MCF 10A (cell line): ENCODE measurements at regions not wholly inside any gene's neighbourhood (a gene's known extent, or its start where the extent isn't known, plus 50 kb on each side); places are given as distances from the start of the nearest gene placed in this dataset.

Source experiments
- BruUV-seq: library from RNA; stranded (reverse); fragments of 400-500 nt; replicated peaks from 2 replicates; lab custom pipeline; 2021; lab: Mats Ljungman, UMichigan
- CTCF ChIA-PET: fragments of 300-600 bp; sonication (Branson Sonifier 250); formaldehyde crosslinking; extraction: SDS; loops from one replicate; lab custom pipeline; 2021; ENCODE audit warnings: antibody characterized with exemption, inconsistent platforms; lab: Yijun Ruan, JAX
- POLR2A ChIA-PET: fragments of 300-600, 350-650 bp; sonication (Branson Sonifier 250); formaldehyde crosslinking; extraction: SDS; loops from one replicate; lab custom pipeline; 2020; ENCODE audit warnings: antibody characterized with exemption, inconsistent platforms; lab: Yijun Ruan, JAX
- DNase-seq: peaks from one replicate; pipeline ENCODE4 v3.0.0-alpha.2; 2018; ENCODE audit not compliant: unreplicated experiment
- H3K27ac Mint-ChIP-seq: one replicate; pipeline ENCODE4 v1.8.0; 2022; ENCODE audit warnings: mild to moderate bottlenecking, low read depth, mixed read lengths; ENCODE audit not compliant: unreplicated experiment
- H3K27me3 Mint-ChIP-seq: one replicate; pipeline ENCODE4 v1.8.0; 2022; ENCODE audit warnings: mixed read lengths; ENCODE audit not compliant: insufficient read depth, unreplicated experiment
- H3K36me3 Mint-ChIP-seq: one replicate; pipeline ENCODE4 v1.8.0; 2022; ENCODE audit warnings: mild to moderate bottlenecking, moderate library complexity, mixed read lengths; ENCODE audit not compliant: insufficient read depth, unreplicated experiment
- H3K4me1 Mint-ChIP-seq: one replicate; pipeline ENCODE4 v1.8.0; 2022; ENCODE audit warnings: mixed read lengths; ENCODE audit not compliant: insufficient read depth, unreplicated experiment
- H3K4me3 Mint-ChIP-seq: one replicate; pipeline ENCODE4 v1.8.0; 2022; ENCODE audit warnings: mild to moderate bottlenecking, moderate library complexity, mixed read lengths; ENCODE audit not compliant: unreplicated experiment
- H3K9me3 Mint-ChIP-seq: one replicate; pipeline ENCODE4 v1.8.0; 2022; ENCODE audit warnings: mixed read lengths; ENCODE audit not compliant: unreplicated experiment
- intact Hi-C: fragments of 100-400 bp; cut with micrococcal nuclease; formaldehyde crosslinking; loops from 2 replicates; pipeline ENCODE4 v1.14.1; 2022
- TF ChIP-seq, protein P1 (sequence below): fragments of 200-600 bp; IDR thresholded peaks from one replicate; pipeline ENCODE4 v1.8.0; 2022; ENCODE audit warnings: antibody characterized with exemption, mild to moderate bottlenecking; ENCODE audit not compliant: unreplicated experiment

DNA sequence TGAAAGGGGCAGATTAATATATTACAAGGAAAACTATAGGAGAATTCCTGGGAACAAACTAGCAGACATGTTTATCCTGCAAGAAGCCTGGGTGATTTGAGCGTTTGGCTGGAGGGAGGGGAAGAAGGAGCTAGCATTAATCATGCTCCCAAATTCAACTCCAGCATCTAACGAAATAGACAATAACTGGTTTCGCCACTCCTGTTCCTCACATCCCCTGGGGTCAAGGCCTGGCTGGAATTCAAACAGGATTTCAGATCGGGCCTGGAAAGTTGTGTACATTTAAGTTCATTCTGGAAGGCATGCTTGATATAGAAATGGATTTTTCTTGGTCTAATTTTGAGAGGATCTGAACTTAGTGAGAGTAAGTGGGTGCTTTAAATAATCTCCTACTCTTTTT is 126.1 kb upstream of the CTAGE1 start:
- ChIA-PET POLR2A (interaction anchor here (0.7 to 1.4 kb wide), 3 partner anchors 182 to 373 kb away, joined by 3 to 6 read pairs (median 4); no protein-coding TSS in a partner anchor), CTCF (interaction anchor here (1.0 kb wide), 1 partner anchor 9 kb away, joined by 3 read pairs; no protein-coding TSS in a partner anchor)
- BruUV-seq, result no TSS peak
- H3K27me3 Mint-ChIP-seq, result no peaks in the 10 kb centered on the region
- H3K4me1 Mint-ChIP-seq, result peaks cover 32% of the 10 kb centered on the region
- H3K4me3 Mint-ChIP-seq, result no peak overlapping the region
- H3K9me3 Mint-ChIP-seq, result no peaks in the 10 kb centered on the region
- TF ChIP-seq, protein P1, sequence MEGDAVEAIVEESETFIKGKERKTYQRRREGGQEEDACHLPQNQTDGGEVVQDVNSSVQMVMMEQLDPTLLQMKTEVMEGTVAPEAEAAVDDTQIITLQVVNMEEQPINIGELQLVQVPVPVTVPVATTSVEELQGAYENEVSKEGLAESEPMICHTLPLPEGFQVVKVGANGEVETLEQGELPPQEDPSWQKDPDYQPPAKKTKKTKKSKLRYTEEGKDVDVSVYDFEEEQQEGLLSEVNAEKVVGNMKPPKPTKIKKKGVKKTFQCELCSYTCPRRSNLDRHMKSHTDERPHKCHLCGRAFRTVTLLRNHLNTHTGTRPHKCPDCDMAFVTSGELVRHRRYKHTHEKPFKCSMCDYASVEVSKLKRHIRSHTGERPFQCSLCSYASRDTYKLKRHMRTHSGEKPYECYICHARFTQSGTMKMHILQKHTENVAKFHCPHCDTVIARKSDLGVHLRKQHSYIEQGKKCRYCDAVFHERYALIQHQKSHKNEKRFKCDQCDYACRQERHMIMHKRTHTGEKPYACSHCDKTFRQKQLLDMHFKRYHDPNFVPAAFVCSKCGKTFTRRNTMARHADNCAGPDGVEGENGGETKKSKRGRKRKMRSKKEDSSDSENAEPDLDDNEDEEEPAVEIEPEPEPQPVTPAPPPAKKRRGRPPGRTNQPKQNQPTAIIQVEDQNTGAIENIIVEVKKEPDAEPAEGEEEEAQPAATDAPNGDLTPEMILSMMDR, result no peak
- intact Hi-C loops, result no loop called here
- no peak overlapping the region for H3K27ac Mint-ChIP-seq
- H3K36me3 Mint-ChIP-seq, result no peaks in the 10 kb centered on the region
- peak; percentile 76 for DNase-seq

DNA sequence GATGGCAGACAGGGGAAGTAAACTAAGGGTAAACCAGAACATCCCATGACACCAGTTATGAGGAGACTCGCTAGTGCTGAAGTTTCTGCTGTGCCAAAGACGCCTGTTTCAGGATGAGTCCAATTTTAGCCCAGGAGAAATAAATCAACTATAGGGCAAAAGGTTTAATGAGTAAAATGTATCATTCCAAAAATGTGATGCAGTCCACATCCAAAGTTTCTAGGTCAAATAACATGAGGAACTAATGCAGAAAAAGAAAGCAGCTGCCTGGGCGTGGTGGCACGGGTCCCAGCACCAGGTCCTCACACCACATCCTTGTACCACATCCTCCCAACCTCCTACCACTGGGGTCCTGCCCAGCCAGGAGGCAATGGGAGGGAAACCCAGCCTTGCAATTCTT is 126.9 kb upstream of the CTAGE1 start:
- ChIA-PET CTCF (interaction anchor here (1.0 kb wide), 1 partner anchor 8 kb away, joined by 3 read pairs; no protein-coding TSS in a partner anchor), POLR2A (interaction anchor here (0.6 kb wide), 1 partner anchor 41 kb away, joined by 3 read pairs; no protein-coding TSS in a partner anchor)
- DNase-seq, result no peak
- Mint-ChIP-seq H3K4me3 (no peak overlapping the region), H3K27ac (no peak overlapping the region), H3K4me1 (peaks cover 32% of the 10 kb centered on the region), H3K36me3 (no peaks in the 10 kb centered on the region), H3K27me3 (no peaks in the 10 kb centered on the region), H3K9me3 (no peaks in the 10 kb centered on the region)
- no TSS peak for BruUV-seq
- intact Hi-C loops, result no loop called here
- TF ChIP-seq, protein P1, result no peak

DNA sequence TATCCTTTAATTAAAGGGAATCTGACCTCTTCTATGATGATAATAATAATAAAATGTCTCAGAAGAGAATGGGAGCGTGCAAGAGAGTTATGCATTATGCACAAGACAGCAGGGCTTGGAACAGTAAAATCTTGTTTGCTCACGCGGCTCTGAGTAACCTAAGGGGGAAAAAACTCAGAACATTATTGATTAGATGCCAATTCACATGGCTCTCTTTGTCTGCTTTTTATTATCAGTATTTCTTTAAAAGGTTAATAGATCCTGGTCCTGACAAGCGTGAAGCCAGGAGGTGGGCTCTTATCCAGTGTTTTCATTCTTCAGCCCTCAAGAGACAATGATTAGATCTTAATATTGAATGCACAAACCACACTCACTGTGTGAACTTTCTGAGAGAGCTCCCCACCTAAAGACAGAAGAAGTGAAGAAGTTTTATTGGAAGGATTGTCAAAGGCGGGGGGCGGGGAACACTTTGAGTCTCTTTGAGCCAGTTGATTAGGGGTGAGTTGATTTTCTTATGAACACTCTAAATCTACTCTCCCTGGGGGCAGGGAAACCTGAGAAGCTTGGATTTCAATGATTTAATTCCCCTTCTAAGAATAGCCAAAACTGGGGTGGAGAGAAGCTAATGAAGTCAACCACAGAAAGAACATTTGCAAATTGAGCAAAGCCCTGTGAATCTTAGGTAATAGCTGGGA is 127.5 kb upstream of the CTAGE1 start:
- Mint-ChIP-seq H3K27ac (no peak overlapping the region), H3K9me3 (no peaks in the 10 kb centered on the region), H3K4me1 (peaks cover 32% of the 10 kb centered on the region), H3K27me3 (no peaks in the 10 kb centered on the region), H3K4me3 (no peak overlapping the region), H3K36me3 (no peaks in the 10 kb centered on the region)
- CTCF ChIA-PET, result no interaction called here
- DNase-seq, result peak; percentile 32
- POLR2A ChIA-PET, result no interaction called here
- TF ChIP-seq, protein P1, result no peak
- intact Hi-C loops, result no loop called here
- BruUV-seq, result no TSS peak

DNA sequence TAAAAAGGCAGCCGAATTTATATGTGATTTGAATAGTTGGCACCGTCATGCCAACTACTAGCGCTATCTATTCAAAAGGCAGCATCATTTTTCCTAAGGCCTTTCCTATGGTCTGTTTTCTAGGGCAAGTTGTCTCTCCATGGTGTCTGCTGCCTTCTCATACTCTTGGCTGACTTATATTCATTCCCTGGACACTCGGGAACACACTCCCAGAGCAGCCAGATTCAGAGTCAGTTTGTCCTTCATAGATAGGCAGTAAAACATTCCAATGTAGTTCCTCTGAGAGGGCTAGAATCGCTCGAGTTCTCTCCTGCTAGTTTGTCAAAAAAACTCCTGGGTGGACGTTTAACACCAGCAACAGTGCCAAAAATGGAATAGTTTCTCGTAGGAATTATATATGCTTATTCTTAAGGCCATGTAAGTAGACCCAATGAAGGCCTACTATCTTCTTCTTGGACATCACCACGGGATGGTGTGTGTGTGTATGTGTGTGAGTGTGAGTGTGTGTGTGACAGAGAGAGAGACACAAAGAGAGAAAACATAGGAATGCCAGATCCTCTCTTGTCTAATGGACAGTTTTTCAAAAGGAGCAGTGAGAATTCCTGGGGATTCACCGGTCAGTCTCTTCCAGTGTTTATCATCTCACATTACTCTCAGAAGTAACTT is 129.3 kb upstream of the CTAGE1 start:
- Mint-ChIP-seq H3K4me1 (peaks cover 27% of the 10 kb centered on the region), H3K4me3 (no peak overlapping the region), H3K27me3 (no peaks in the 10 kb centered on the region), H3K36me3 (no peaks in the 10 kb centered on the region), H3K9me3 (no peaks in the 10 kb centered on the region), H3K27ac (no peak overlapping the region)
- ChIA-PET CTCF (interaction anchor here (0.9 kb wide), 1 partner anchor 10 kb away, joined by 3 read pairs; no protein-coding TSS in a partner anchor), POLR2A (no interaction called here)
- no peak for DNase-seq
- TF ChIP-seq, protein P1, result no peak
- no TSS peak for BruUV-seq
- intact Hi-C loops, result no loop called here
